ENCODE measurements at regions not wholly inside any gene's neighbourhood (a gene's known extent, or its start where the extent isn't known, plus 50 kb on each side); places are given as distances from the start of the nearest gene placed in this dataset.

GRCh38 chr7:84513061-84513460 lies 318.5 kb upstream of the SEMA3A start:
- TF ChIP-seq CTCF (IDR thresholded peaks at IDR 0.05; ENCODE audit: low read depth, low read length) (no peak), EZH2phosphoT487 (IDR thresholded peaks at IDR 0.05; ENCODE audit: low read depth) (no peak)

All from OCI-LY3 (cell line).